ENCODE measurements at regions not wholly inside any gene's neighbourhood (a gene's known extent, or its start where the extent isn't known, plus 50 kb on each side); places are given as distances from the start of the nearest gene placed in this dataset.

GRCh38 chr10:83289373-83289772 is 849.9 kb upstream of the GHITM start:
- H3K36me3 ChIP-seq (ENCODE audit: control insufficient read depth in 1 of 2, insufficient read depth in 2 of 2, low read length in 2 of 2), result no peaks in the 10 kb centered on the region
- H3K4me1 ChIP-seq (ENCODE audit: control insufficient read depth in 1 of 2, insufficient read depth in 2 of 2, low read length in 2 of 2), result no peaks in the 10 kb centered on the region
- DNase-seq (ENCODE audit: low read depth, low spot score) (no peak), ATAC-seq (no peak)
- H2AFZ ChIP-seq (ENCODE audit: low read depth, low read length, poor library complexity, severe bottlenecking), result no peak overlapping the region
- H3K79me2 ChIP-seq (ENCODE audit: insufficient read depth, low read length), result no peaks in the 10 kb centered on the region
- TF ChIP-seq EZH2 (IDR thresholded peaks at IDR 0.05), result no peak
- no peak for TF ChIP-seq SIN3A (IDR thresholded peaks at IDR 0.05; ENCODE audit: low read depth)
- TF ChIP-seq YY1 (IDR thresholded peaks at IDR 0.05; ENCODE audit: extremely low read depth, insufficient replicate concordance, low read depth, low read length), result no peak
- TF ChIP-seq, protein P1, sequence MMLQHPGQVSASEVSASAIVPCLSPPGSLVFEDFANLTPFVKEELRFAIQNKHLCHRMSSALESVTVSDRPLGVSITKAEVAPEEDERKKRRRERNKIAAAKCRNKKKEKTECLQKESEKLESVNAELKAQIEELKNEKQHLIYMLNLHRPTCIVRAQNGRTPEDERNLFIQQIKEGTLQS (IDR thresholded peaks at IDR 0.05), result no peak
- H3K4me2 ChIP-seq (ENCODE audit: low read length), result no peak overlapping the region
- RAD21 ChIA-PET (ENCODE audit: low non-redundant PET in 1 of 2, low total read pairs in 2 of 2, uncharacterized antibody in 2 of 2, unreplicated experiment in 2 of 2), result no interaction called here
- BruUV-seq (replicated peaks), result no TSS peak
- no peaks in the 10 kb centered on the region for H3K9me2 ChIP-seq (ENCODE audit: insufficient read depth)
- peaks cover 4 to 16% of the 10 kb centered on the region in 2 experiments; a peak in 2 of 4 replicates for H3K9me3 ChIP-seq (ENCODE audit: control insufficient read depth in 1 of 2, insufficient read depth in 1 of 2, low read depth in 1 of 2, low read length in 2 of 2)
- H3K27ac ChIP-seq (ENCODE audit: low read depth, low read length), result no peak overlapping the region
- intact Hi-C loops (cut with micrococcal nuclease), result no loop called here
- H4K20me1 ChIP-seq (ENCODE audit: insufficient read depth), result no peaks in the 10 kb centered on the region
- CTCF ChIA-PET, result no interaction called here
- H3K9ac ChIP-seq (ENCODE audit: low read length), result no peak overlapping the region
- H3K27me3 ChIP-seq (ENCODE audit: insufficient read depth, low read length), result no peaks in the 10 kb centered on the region
- POLR2A ChIA-PET, result no interaction called here
- H3K4me3 ChIP-seq (replicated peaks in 1 of 2; ENCODE audit: low read depth in 1 of 2, low read length in 2 of 2), result no peak overlapping the region

GRCh38 chr10:83289948-83290347 is 849.4 kb upstream of the GHITM start:
- ATAC-seq (no peak), DNase-seq (ENCODE audit: low read depth, low spot score) (no peak)
- Histone ChIP-seq H3K9ac (ENCODE audit: low read length) (no peak overlapping the region), H3K27me3 (ENCODE audit: insufficient read depth, low read length) (no peaks in the 10 kb centered on the region), H4K20me1 (ENCODE audit: insufficient read depth) (no peaks in the 10 kb centered on the region), H3K36me3 (ENCODE audit: control insufficient read depth in 1 of 2, insufficient read depth in 2 of 2, low read length in 2 of 2) (no peaks in the 10 kb centered on the region), H3K9me2 (ENCODE audit: insufficient read depth) (no peaks in the 10 kb centered on the region), H2AFZ (ENCODE audit: low read depth, low read length, poor library complexity, severe bottlenecking) (no peak overlapping the region), H3K79me2 (ENCODE audit: insufficient read depth, low read length) (no peaks in the 10 kb centered on the region), H3K4me1 (ENCODE audit: control insufficient read depth in 1 of 2, insufficient read depth in 2 of 2, low read length in 2 of 2) (no peaks in the 10 kb centered on the region), H3K27ac (ENCODE audit: low read depth, low read length) (no peak overlapping the region), H3K4me2 (ENCODE audit: low read length) (no peak overlapping the region), H3K4me3 (replicated peaks in 1 of 2; ENCODE audit: low read depth in 1 of 2, low read length in 2 of 2) (no peak overlapping the region), H3K9me3 (ENCODE audit: control insufficient read depth in 1 of 2, insufficient read depth in 1 of 2, low read depth in 1 of 2, low read length in 2 of 2) (peaks cover 4 to 16% of the 10 kb centered on the region in 2 experiments; a peak in 2 of 4 replicates)
- POLR2A ChIA-PET, result no interaction called here
- intact Hi-C loops (cut with micrococcal nuclease), result no loop called here
- BruUV-seq (replicated peaks), result no TSS peak
- CTCF ChIA-PET, result no interaction called here
- RAD21 ChIA-PET (ENCODE audit: low non-redundant PET in 1 of 2, low total read pairs in 2 of 2, uncharacterized antibody in 2 of 2, unreplicated experiment in 2 of 2), result no interaction called here
- TF ChIP-seq POLR2AphosphoS5 (IDR thresholded peaks at IDR 0.05; ENCODE audit: low read depth, low read length), result no peak
- TF ChIP-seq, protein P2, sequence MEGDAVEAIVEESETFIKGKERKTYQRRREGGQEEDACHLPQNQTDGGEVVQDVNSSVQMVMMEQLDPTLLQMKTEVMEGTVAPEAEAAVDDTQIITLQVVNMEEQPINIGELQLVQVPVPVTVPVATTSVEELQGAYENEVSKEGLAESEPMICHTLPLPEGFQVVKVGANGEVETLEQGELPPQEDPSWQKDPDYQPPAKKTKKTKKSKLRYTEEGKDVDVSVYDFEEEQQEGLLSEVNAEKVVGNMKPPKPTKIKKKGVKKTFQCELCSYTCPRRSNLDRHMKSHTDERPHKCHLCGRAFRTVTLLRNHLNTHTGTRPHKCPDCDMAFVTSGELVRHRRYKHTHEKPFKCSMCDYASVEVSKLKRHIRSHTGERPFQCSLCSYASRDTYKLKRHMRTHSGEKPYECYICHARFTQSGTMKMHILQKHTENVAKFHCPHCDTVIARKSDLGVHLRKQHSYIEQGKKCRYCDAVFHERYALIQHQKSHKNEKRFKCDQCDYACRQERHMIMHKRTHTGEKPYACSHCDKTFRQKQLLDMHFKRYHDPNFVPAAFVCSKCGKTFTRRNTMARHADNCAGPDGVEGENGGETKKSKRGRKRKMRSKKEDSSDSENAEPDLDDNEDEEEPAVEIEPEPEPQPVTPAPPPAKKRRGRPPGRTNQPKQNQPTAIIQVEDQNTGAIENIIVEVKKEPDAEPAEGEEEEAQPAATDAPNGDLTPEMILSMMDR (IDR thresholded peaks at IDR 0.05 in 2 of 3, conservative IDR thresholded peaks at IDR 0.05 in 1 of 3; ENCODE audit: borderline replicate concordance in 1 of 3, insufficient read depth in 1 of 3, low read depth in 2 of 3, low read length in 2 of 3), result no peak
- TF ChIP-seq SP1 (IDR thresholded peaks at IDR 0.05; ENCODE audit: low read depth), result no peak
- no peak for TF ChIP-seq MAX (IDR thresholded peaks at IDR 0.05)
- TF ChIP-seq EGR1 (IDR thresholded peaks at IDR 0.05; ENCODE audit: low read depth), result no peak

Measured in HCT116 (cell line).